Heart right ventricle (tissue), 16 donors: ENCODE measurements at regions not wholly inside any gene's neighbourhood (a gene's known extent, or its start where the extent isn't known, plus 50 kb on each side); places are given as distances from the start of the nearest gene placed in this dataset.

Source experiments
- ATAC-seq, 8 donors: fragments of 200-7000 bp; cut with Tn5 transposase; one replicate each; pipeline ENCODE4 v1.9.1; 2020; ENCODE audit warnings: mild to moderate bottlenecking in 8 of 8, moderate library complexity in 8 of 8, moderate number of reproducible peaks in 1 of 8
- DNase-seq, 2 donors: peaks; one replicate each; pipeline ENCODE4 v3.0.0-alpha.2; 2020
- H3K27ac ChIP-seq, 10 donors: fragments of 200-600 bp; sonication (generic) in 2 of 10; one replicate each; pipeline versions ENCODE4 v1.5.0 to v1.8.0; 2020 to 2022; ENCODE audit warnings: mild to moderate bottlenecking in 3 of 10
- H3K27me3 ChIP-seq, 7 donors: fragments of 200-600 bp; one replicate each; pipeline ENCODE4 v1.8.0; 2021 to 2022; ENCODE audit warnings: mild to moderate bottlenecking in 2 of 7
- H3K36me3 ChIP-seq, 9 donors: fragments of 200-600 bp; sonication (generic) in 1 of 9; one replicate each; pipeline versions ENCODE4 v1.5.0 to v1.8.0; 2020 to 2022; ENCODE audit warnings: mild to moderate bottlenecking in 2 of 9
- H3K4me1 ChIP-seq, 9 donors: fragments of 200-600 bp; sonication (generic) in 1 of 9; one replicate each; pipeline versions ENCODE4 v1.5.0 to v1.8.0; 2020 to 2022; ENCODE audit warnings: mild to moderate bottlenecking in 4 of 9
- H3K4me3 ChIP-seq, 10 donors: fragments of 200-600 bp; sonication (generic) in 2 of 10; one replicate each; pipeline versions ENCODE4 v1.5.0 to v1.8.0; 2020 to 2022; ENCODE audit warnings: mild to moderate bottlenecking in 7 of 10, moderate library complexity in 2 of 10
- H3K9me3 ChIP-seq, 11 donors: fragments of 200-600 bp in 10 of 11; sonication (generic) in 2 of 11; one replicate each; pipeline versions ENCODE4 v1.5.0 to v1.8.0; 2013 to 2022; ENCODE audit warnings: mild to moderate bottlenecking in 2 of 11, control low read depth in 1 of 11, moderate library complexity in 1 of 11
- CTCF ChIP-seq, 9 donors: fragments of 200-600 bp; sonication (generic) in 2 of 9; IDR thresholded peaks; one replicate each; pipeline versions ENCODE4 v1.5.0 to v1.8.0; 2021 to 2022; ENCODE audit warnings: antibody characterized with exemption in 9 of 9, mild to moderate bottlenecking in 5 of 9, moderate library complexity in 1 of 9
- WGBS, 2 donors: extraction: QIAGEN DNeasy Blood & Tissue Kit; methylation state at CpG; one replicate each; pipeline ENCODE4 v1.1.7; 2013; ENCODE audit warnings: inconsistent platforms in 1 of 2; 5-methylcytosine and 5-hydroxymethylcytosine counted together
- intact Hi-C, 10 donors: fragments of 100-400 bp; cut with DNase I; formaldehyde crosslinking; loops; one replicate each; pipeline versions ENCODE4 v1.11.1 to v1.14.2; 2022
- donor health status: Arrhythmogenic right ventricular cardiomyopathy.
- donor health status: ischemic (EF 13 %, LVEDD 7.1; RV severe dilation, severe dysfunction).
- donor health status: healthy with polysubstance abuse.
- donor health status: DM: no; HTN: yes; CAD: no.
- donor health status: DM: no; HTN: no; CAD: no.
- donor health status: ischemic (EF 25% LVEDD 6.9; RV normal size, moderate dysfunction).
- donor health status: ischemic (EF 25% LVEDD 5.7; RV mildly dilated, moderate dysfunction).
- donor health status: healthy.
- donor health status: DM: yes; HTN: yes; CAD: no.
- donor health status: Ischemic cardiomyopathy.
- donor health status: ischemic (EF 35%, LVEDD 5.7; RV mildly dilated, moderate dysfunction).
- donor health status: nonischemic (EF 11% LVEDD 7.7; RV severe dilation, severe dysfunction).
- donor health status: DM: yes; HTN: yes; CAD: no.
- donor health status: PGD.
- donor health status: ischemic (EF 29% LVEDD 5.4; RV normal size, mild dysfunction).
- donor health status: nonischemic (EF 23%, LVEDD 6.1; RV moderate dilation, normal function).

- no peak for TF ChIP-seq CTCF (IDR thresholded peaks at IDR 0.05)
- DNase-seq (no peak), ATAC-seq (no peak)
- intact Hi-C loops = no loop called here
- H3K36me3 ChIP-seq = no peaks in the 10 kb centered on the region
- 87 to 91% methylated on average over 8 of the region's 8 CpGs for WGBS, 2 donors
- no peak overlapping the region for H3K4me3 ChIP-seq
- H3K9me3 ChIP-seq = peaks cover 0 to 4% (median 0%) of the 10 kb centered on the region in 11 donors
- peaks cover 9 to 70% (median 16%) of the 10 kb centered on the region in 9 donors for H3K4me1 ChIP-seq
- H3K27me3 ChIP-seq = no peaks in the 10 kb centered on the region
- peak overlapping the region in 1 of 10 donors; percentile 40 for H3K27ac ChIP-seq
These were observed 162.7 kb upstream of the ID2 start for GRCh38 chr2:8518979-8519668.

- WGBS, 2 donors = 88 to 93% methylated on average over 5 of the region's 5 CpGs
- no peak for DNase-seq
- no peak for TF ChIP-seq CTCF (IDR thresholded peaks at IDR 0.05)
- intact Hi-C loops = loop anchor here in 3 of 10 donors (10.0 kb wide), 1 partner anchor 164 kb away; the partner anchor contains the start of gene ID2 (in 3 of the 3)
- H3K27ac ChIP-seq = peak overlapping the region in 1 of 10 donors; percentile 67
- ATAC-seq = no peak
- no peaks in the 10 kb centered on the region for H3K36me3 ChIP-seq
- no peak overlapping the region for H3K4me3 ChIP-seq
- peaks cover 5 to 67% (median 11%) of the 10 kb centered on the region in 9 donors for H3K4me1 ChIP-seq
- H3K27me3 ChIP-seq = no peaks in the 10 kb centered on the region
- H3K9me3 ChIP-seq = no peaks in the 10 kb centered on the region
These were observed 161.0 kb upstream of the ID2 start for GRCh38 chr2:8520791-8521344.

- Histone ChIP-seq H3K9me3 (no peaks in the 10 kb centered on the region), H3K4me3 (no peak overlapping the region), H3K27me3 (no peaks in the 10 kb centered on the region), H3K27ac (peak overlapping the region in 1 of 10 donors; percentile 55), H3K36me3 (no peaks in the 10 kb centered on the region), H3K4me1 (peaks cover 9 to 75% (median 19%) of the 10 kb centered on the region in 9 donors)
- no peak for TF ChIP-seq CTCF (IDR thresholded peaks at IDR 0.05)
- intact Hi-C loops = loop anchor here in 3 of 10 donors (10.0 kb wide), 1 partner anchor 162 kb away; the partner anchor contains the start of gene ID2 (in 3 of the 3)
- ATAC-seq (no peak), DNase-seq (no peak)
- 77% methylated on average over 2 of the region's 2 CpGs for WGBS, 2 donors
These were observed 159.2 kb upstream of the ID2 start for GRCh38 chr2:8522687-8523086.

GRCh38 chr2:8524388-8524787, 157.5 kb upstream of the ID2 start:
- no peaks in the 10 kb centered on the region for H3K27me3 ChIP-seq
- WGBS, 2 donors = 91 to 94% methylated on average over 9 of the region's 9 CpGs
- DNase-seq (no peak), ATAC-seq (no peak)
- H3K36me3 ChIP-seq = no peaks in the 10 kb centered on the region
- H3K27ac ChIP-seq = no peak overlapping the region
- intact Hi-C loops = loop anchor here in 3 of 10 donors (10.0 kb wide), 1 partner anchor 160 kb away; the partner anchor contains the start of gene ID2 (in 3 of the 3)
- no peak overlapping the region for H3K4me3 ChIP-seq
- peaks cover 9 to 62% (median 19%) of the 10 kb centered on the region in 9 donors for H3K4me1 ChIP-seq
- no peaks in the 10 kb centered on the region for H3K9me3 ChIP-seq
- TF ChIP-seq CTCF (IDR thresholded peaks at IDR 0.05) = no peak
